ENCODE measurements at regions not wholly inside any gene's neighbourhood (a gene's known extent, or its start where the extent isn't known, plus 50 kb on each side); places are given as distances from the start of the nearest gene placed in this dataset.

GRCh38 chr3:148070041-148070440, 627.7 kb upstream of the AGTR1 start:
- no peak for TF ChIP-seq E2F6 (IDR thresholded peaks at IDR 0.05; ENCODE audit: borderline replicate concordance, low read depth)
- no peak for TF ChIP-seq CTCF (IDR thresholded peaks at IDR 0.05)
- no peak for TF ChIP-seq BHLHE40 (IDR thresholded peaks at IDR 0.05; ENCODE audit: low read depth, low read length)
- no peak for TF ChIP-seq RFX5 (IDR thresholded peaks at IDR 0.05)
- no peak for TF ChIP-seq REST (IDR thresholded peaks at IDR 0.05)
- TF ChIP-seq PHF8 (IDR thresholded peaks at IDR 0.05; ENCODE audit: borderline replicate concordance, low read depth): no peak
- TF ChIP-seq ZC3H11A (IDR thresholded peaks at IDR 0.05): no peak
- no peak for TF ChIP-seq CHD4 (IDR thresholded peaks at IDR 0.05; ENCODE audit: borderline replicate concordance)
- TF ChIP-seq HDAC2 (IDR thresholded peaks at IDR 0.05): no peak
- TF ChIP-seq CEBPB (IDR thresholded peaks at IDR 0.05): no peak
- no peak for TF ChIP-seq JUN (IDR thresholded peaks at IDR 0.05)
- TF ChIP-seq POLR2A (IDR thresholded peaks at IDR 0.05; ENCODE audit: low read length): no peak
- no peak for TF ChIP-seq ZFP36 (IDR thresholded peaks at IDR 0.05; ENCODE audit: borderline replicate concordance, partially characterized antibody)
